Skeletal muscle satellite cell (primary cell): ENCODE measurements at regions not wholly inside any gene's neighbourhood (a gene's known extent, or its start where the extent isn't known, plus 50 kb on each side); places are given as distances from the start of the nearest gene placed in this dataset.

ENCODE experiments used
- H3K27me3 ChIP-seq: 2 replicates; pipeline ENCODE4 v1.7.0; 2013; ENCODE audit warnings: low read length; ENCODE audit not compliant: control insufficient read depth, insufficient read depth
- H3K36me3 ChIP-seq: 2 replicates; pipeline ENCODE4 v1.7.0; 2013; ENCODE audit warnings: mild to moderate bottlenecking, control low read depth, low read length; ENCODE audit not compliant: insufficient read depth
- H3K4me1 ChIP-seq: 2 replicates; pipeline ENCODE4 v1.7.0; 2013; ENCODE audit warnings: low read length; ENCODE audit not compliant: control insufficient read depth, insufficient read depth
- H3K4me2 ChIP-seq: 2 replicates; pipeline ENCODE4 v1.7.0; 2013; ENCODE audit warnings: mild to moderate bottlenecking, low read length
- H3K4me3 ChIP-seq: 2 replicates; pipeline ENCODE4 v1.7.0; 2013; ENCODE audit warnings: low read length
- H3K9ac ChIP-seq: 2 replicates; pipeline ENCODE4 v1.7.0; 2013; ENCODE audit warnings: mild to moderate bottlenecking, low read depth, low read length, moderate library complexity
- H3K9me3 ChIP-seq: replicated peaks from 2 replicates; pipeline ENCODE4 v1.7.0; 2013; ENCODE audit warnings: mild to moderate bottlenecking, control low read depth, low read length

- Histone ChIP-seq H3K27me3 (no peaks in the 10 kb centered on the region), H3K9me3 (no peaks in the 10 kb centered on the region), H3K4me1 (peaks cover 7% of the 10 kb centered on the region), H3K9ac (no peak overlapping the region), H3K4me2 (no peak overlapping the region), H3K4me3 (no peak overlapping the region), H3K36me3 (no peaks in the 10 kb centered on the region)
Measured at GRCh38 chr9:90024823-90025222, 420.0 kb downstream of the GADD45G start.

- Histone ChIP-seq H3K36me3 (no peaks in the 10 kb centered on the region), H3K4me3 (no peak overlapping the region), H3K4me1 (peaks cover under 1% of the 10 kb centered on the region), H3K9ac (no peak overlapping the region), H3K9me3 (no peaks in the 10 kb centered on the region), H3K27me3 (no peaks in the 10 kb centered on the region), H3K4me2 (no peak overlapping the region)
Measured at GRCh38 chr9:90025816-90026215, 421.0 kb downstream of the GADD45G start.

GRCh38 chr9:90027296-90027790, 422.5 kb downstream of the GADD45G start:
- Histone ChIP-seq H3K4me1 (no peaks in the 10 kb centered on the region), H3K9ac (no peak overlapping the region), H3K4me2 (no peak overlapping the region), H3K4me3 (no peak overlapping the region), H3K27me3 (no peaks in the 10 kb centered on the region), H3K36me3 (no peaks in the 10 kb centered on the region), H3K9me3 (no peaks in the 10 kb centered on the region)

DNA sequence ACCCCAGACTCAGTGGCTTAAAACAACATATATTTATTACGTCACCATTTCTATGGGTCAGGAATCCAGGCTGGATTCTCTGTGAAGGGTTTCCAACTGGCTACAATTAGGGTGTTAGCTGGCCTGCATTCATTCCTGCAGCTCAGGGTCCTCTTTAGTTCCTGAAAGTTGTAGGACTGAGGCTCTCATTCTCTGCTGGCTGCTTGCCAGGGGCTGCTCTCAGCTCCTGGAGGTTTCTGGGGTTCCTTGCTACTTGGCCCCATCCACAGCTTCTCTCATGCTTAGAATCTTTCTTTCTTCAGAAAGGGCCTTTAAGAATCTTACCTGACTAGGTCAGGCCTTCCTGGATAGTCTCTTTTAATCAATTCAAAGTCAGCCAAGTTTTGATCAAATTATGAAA, 424.6 kb downstream of the GADD45G start:
- no peak overlapping the region for H3K9ac ChIP-seq
- H3K36me3 ChIP-seq: no peaks in the 10 kb centered on the region
- H3K27me3 ChIP-seq: no peaks in the 10 kb centered on the region
- no peak overlapping the region for H3K4me2 ChIP-seq
- no peak overlapping the region for H3K4me3 ChIP-seq
- H3K4me1 ChIP-seq: no peaks in the 10 kb centered on the region
- H3K9me3 ChIP-seq: no peaks in the 10 kb centered on the region

- Histone ChIP-seq H3K4me1 (no peaks in the 10 kb centered on the region), H3K27me3 (no peaks in the 10 kb centered on the region), H3K4me3 (no peak overlapping the region), H3K36me3 (no peaks in the 10 kb centered on the region), H3K9me3 (no peaks in the 10 kb centered on the region), H3K9ac (no peak overlapping the region), H3K4me2 (no peak overlapping the region)
Measured at GRCh38 chr9:90029996-90030395, 425.2 kb downstream of the GADD45G start.

- no peak overlapping the region for H3K9ac ChIP-seq
- no peaks in the 10 kb centered on the region for H3K9me3 ChIP-seq
- no peak overlapping the region for H3K4me2 ChIP-seq
- no peaks in the 10 kb centered on the region for H3K27me3 ChIP-seq
- no peaks in the 10 kb centered on the region for H3K36me3 ChIP-seq
- no peaks in the 10 kb centered on the region for H3K4me1 ChIP-seq
- H3K4me3 ChIP-seq: no peak overlapping the region
Measured at GRCh38 chr9:90032296-90033027, 427.6 kb downstream of the GADD45G start.

GRCh38 chr9:90033028-90033650, 428.3 kb downstream of the GADD45G start:
- H3K9ac ChIP-seq: no peak overlapping the region
- H3K4me3 ChIP-seq: no peak overlapping the region
- H3K36me3 ChIP-seq: no peaks in the 10 kb centered on the region
- no peak overlapping the region for H3K4me2 ChIP-seq
- H3K27me3 ChIP-seq: no peaks in the 10 kb centered on the region
- no peaks in the 10 kb centered on the region for H3K9me3 ChIP-seq
- no peaks in the 10 kb centered on the region for H3K4me1 ChIP-seq

GRCh38 chr9:90034071-90034470, 429.3 kb downstream of the GADD45G start:
- Histone ChIP-seq H3K9me3 (no peaks in the 10 kb centered on the region), H3K4me1 (no peaks in the 10 kb centered on the region), H3K36me3 (no peaks in the 10 kb centered on the region), H3K4me2 (no peak overlapping the region), H3K9ac (no peak overlapping the region), H3K27me3 (no peaks in the 10 kb centered on the region), H3K4me3 (no peak overlapping the region)

DNA sequence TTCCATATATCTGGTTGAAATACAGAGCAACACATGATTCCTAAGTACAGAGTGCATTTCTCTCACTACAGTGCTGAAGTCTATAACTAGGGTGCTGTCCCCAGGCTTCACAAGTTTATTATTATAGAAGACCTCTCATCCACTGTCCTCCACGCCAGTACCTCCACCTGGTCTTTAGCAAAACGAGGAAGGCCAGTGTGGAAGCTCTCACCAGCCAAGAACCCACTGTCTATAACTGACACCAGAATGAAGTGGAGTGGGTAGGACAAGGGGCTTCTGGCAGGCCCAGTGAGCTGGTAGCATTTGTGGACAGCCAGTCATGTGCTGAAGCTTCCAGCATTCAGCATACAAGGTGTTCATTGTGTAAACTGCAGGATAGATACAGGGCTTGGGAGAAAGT, 430.7 kb downstream of the GADD45G start:
- Histone ChIP-seq H3K27me3 (no peaks in the 10 kb centered on the region), H3K36me3 (no peaks in the 10 kb centered on the region), H3K4me3 (no peak overlapping the region)

DNA sequence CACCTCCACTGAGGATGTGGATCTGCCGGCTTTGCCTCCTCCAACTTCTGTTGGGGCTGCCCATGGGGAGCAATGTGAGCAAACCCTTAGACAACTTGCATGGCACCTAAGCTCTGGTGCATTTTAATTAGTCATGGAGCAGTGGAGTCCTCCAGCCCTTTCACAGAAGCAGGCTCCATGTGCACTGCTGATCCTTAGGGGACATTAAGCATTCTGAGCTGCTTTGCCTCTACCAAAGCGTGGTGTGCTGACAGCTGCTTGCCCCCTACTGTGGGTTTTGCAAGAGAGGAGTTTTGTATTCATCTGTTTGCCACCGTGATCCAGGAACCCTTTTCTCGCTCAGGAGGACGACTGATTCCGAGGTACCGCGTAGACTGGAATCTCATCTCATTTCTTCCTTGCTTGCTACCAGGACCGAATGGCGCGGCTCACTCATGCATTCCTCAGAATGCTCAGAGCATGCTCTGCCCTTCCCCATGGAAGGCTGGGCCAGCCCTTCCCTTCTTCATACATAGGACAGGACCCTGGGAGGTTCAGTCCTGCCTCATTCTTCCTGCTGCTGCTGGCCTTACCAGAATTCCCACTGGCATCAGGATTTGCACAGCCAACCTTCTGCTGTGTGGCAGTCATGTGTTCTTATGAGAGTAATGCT, 432.5 kb downstream of the GADD45G start:
- Histone ChIP-seq H3K27me3 (no peaks in the 10 kb centered on the region), H3K9me3 (peaks cover 4% of the 10 kb centered on the region), H3K4me1 (no peaks in the 10 kb centered on the region), H3K4me2 (no peak overlapping the region), H3K4me3 (no peak overlapping the region), H3K36me3 (no peaks in the 10 kb centered on the region), H3K9ac (no peak overlapping the region)

More for the DNA sequence above, 430.7 kb downstream of the GADD45G start:
- Histone ChIP-seq H3K4me1 (no peaks in the 10 kb centered on the region), H3K9ac (no peak overlapping the region), H3K4me2 (no peak overlapping the region), H3K9me3 (peaks cover 2% of the 10 kb centered on the region)

DNA sequence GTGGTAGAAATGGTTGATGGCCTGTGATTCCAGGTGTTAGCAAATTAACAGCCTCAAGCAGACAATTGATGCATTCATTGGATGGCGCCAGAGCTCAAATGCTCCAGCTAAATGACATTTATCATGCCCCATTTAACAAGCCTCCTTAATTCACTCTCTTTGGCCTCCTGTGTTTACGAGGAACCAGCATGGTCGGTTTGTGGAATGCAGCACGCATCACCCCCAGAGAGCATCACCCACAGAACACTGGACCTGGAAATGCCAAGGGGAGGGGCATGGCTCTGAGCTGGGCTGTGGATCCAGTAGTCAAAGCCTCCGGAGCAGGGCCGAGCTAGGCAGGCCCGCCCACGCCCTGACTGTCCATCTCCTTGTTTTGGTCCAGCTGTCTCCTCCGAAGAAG, 434.0 kb downstream of the GADD45G start:
- Histone ChIP-seq H3K9ac (no peak overlapping the region), H3K4me2 (no peak overlapping the region), H3K9me3 (peaks cover 4% of the 10 kb centered on the region), H3K4me3 (no peak overlapping the region), H3K4me1 (no peaks in the 10 kb centered on the region), H3K27me3 (no peaks in the 10 kb centered on the region), H3K36me3 (no peaks in the 10 kb centered on the region)
